ENCODE measurements at regions not wholly inside any gene's neighbourhood (a gene's known extent, or its start where the extent isn't known, plus 50 kb on each side); places are given as distances from the start of the nearest gene placed in this dataset.

- H3K4me1 ChIP-seq (ENCODE audit: control insufficient read depth, insufficient read depth, low read length, poor library complexity, severe bottlenecking) = no peaks in the 10 kb centered on the region
- DNase-seq (no peak), ATAC-seq (ENCODE audit: low read depth in 2 of 2) (no peak)
- peaks cover 0 to 2% (median 0%) of the 10 kb centered on the region in 7 donors for H3K9me3 Mint-ChIP-seq
- H3K4me3 ChIP-seq (ENCODE audit: low read depth, low read length) = no peak overlapping the region
- H3K27me3 ChIP-seq (ENCODE audit: control insufficient read depth, insufficient read depth, low read length) = no peaks in the 10 kb centered on the region
- no peaks in the 10 kb centered on the region for H3K9me3 ChIP-seq (ENCODE audit: control insufficient read depth in 2 of 2, low read length in 2 of 2)
- H3K27ac Mint-ChIP-seq = no peak overlapping the region
- no peaks in the 10 kb centered on the region for H3K36me3 Mint-ChIP-seq
- H3K4me3 Mint-ChIP-seq = no peak overlapping the region
- no peak overlapping the region for H3K27ac ChIP-seq (ENCODE audit: insufficient read depth, low read length, poor library complexity, severe bottlenecking)
- H3K36me3 ChIP-seq (ENCODE audit: control insufficient read depth, insufficient read depth, low read length) = no peaks in the 10 kb centered on the region
- no peaks in the 10 kb centered on the region for H3K4me1 Mint-ChIP-seq
- no peaks in the 10 kb centered on the region for H3K27me3 Mint-ChIP-seq
Measured at GRCh38 chr20:40100261-40100660, 588.8 kb downstream of the MAFB start.

GRCh38 chr20:40090236-40090635 is 598.8 kb downstream of the MAFB start:
- DNase-seq (no peak), ATAC-seq (ENCODE audit: low read depth in 2 of 2) (no peak)
- Mint-ChIP-seq H3K4me1 (no peaks in the 10 kb centered on the region), H3K4me3 (no peak overlapping the region), H3K36me3 (no peaks in the 10 kb centered on the region), H3K27ac (no peak overlapping the region), H3K27me3 (no peaks in the 10 kb centered on the region), H3K9me3 (peaks cover 0 to 19% (median 7%) of the 10 kb centered on the region in 7 donors)
- Histone ChIP-seq H3K9me3 (ENCODE audit: control insufficient read depth in 2 of 2, low read length in 2 of 2) (no peaks in the 10 kb centered on the region), H3K27me3 (ENCODE audit: control insufficient read depth, insufficient read depth, low read length) (no peaks in the 10 kb centered on the region), H3K4me3 (ENCODE audit: low read depth, low read length) (no peak overlapping the region), H3K27ac (ENCODE audit: insufficient read depth, low read length, poor library complexity, severe bottlenecking) (no peak overlapping the region), H3K4me1 (ENCODE audit: control insufficient read depth, insufficient read depth, low read length, poor library complexity, severe bottlenecking) (no peaks in the 10 kb centered on the region), H3K36me3 (ENCODE audit: control insufficient read depth, insufficient read depth, low read length) (no peaks in the 10 kb centered on the region)

DNA sequence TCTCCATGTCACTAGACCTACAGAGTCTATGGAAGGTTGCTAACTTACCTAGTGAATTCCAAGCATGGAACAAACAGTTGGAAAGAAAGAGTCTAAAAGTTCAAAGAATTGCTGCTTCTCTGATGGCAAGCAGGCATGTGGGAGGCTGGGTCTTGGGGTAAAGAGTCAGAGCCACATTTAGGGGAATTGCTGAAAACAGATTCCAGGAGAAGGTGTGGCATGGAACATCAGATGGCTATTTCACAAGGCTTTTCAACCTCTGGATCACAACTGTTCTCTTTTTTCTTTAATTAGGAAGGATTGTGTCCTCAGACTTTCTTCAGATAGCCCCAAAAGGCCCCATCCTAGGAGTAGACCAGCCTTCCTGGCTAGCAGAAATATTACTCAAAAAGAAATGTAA is 601.5 kb downstream of the MAFB start:
- Histone ChIP-seq H3K36me3 (ENCODE audit: control insufficient read depth, insufficient read depth, low read length) (no peaks in the 10 kb centered on the region), H3K4me3 (ENCODE audit: low read depth, low read length) (no peak overlapping the region), H3K27me3 (ENCODE audit: control insufficient read depth, insufficient read depth, low read length) (no peaks in the 10 kb centered on the region), H3K27ac (ENCODE audit: insufficient read depth, low read length, poor library complexity, severe bottlenecking) (no peak overlapping the region), H3K4me1 (ENCODE audit: control insufficient read depth, insufficient read depth, low read length, poor library complexity, severe bottlenecking) (no peaks in the 10 kb centered on the region), H3K9me3 (ENCODE audit: control insufficient read depth in 2 of 2, low read length in 2 of 2) (no peaks in the 10 kb centered on the region)
- Mint-ChIP-seq H3K9me3 (peaks cover 0 to 18% (median 8%) of the 10 kb centered on the region in 7 donors), H3K4me3 (no peak overlapping the region), H3K27ac (no peak overlapping the region), H3K4me1 (no peaks in the 10 kb centered on the region), H3K36me3 (no peaks in the 10 kb centered on the region), H3K27me3 (no peaks in the 10 kb centered on the region)
- no peak for DNase-seq
- ATAC-seq (ENCODE audit: low read depth in 2 of 2) = no peak

- H3K9me3 ChIP-seq (ENCODE audit: control insufficient read depth in 2 of 2, low read length in 2 of 2) = no peaks in the 10 kb centered on the region
- no peak overlapping the region for H3K4me3 Mint-ChIP-seq
- no peaks in the 10 kb centered on the region for H3K36me3 Mint-ChIP-seq
- H3K4me1 ChIP-seq (ENCODE audit: control insufficient read depth, insufficient read depth, low read length, poor library complexity, severe bottlenecking) = no peaks in the 10 kb centered on the region
- no peak overlapping the region for H3K27ac ChIP-seq (ENCODE audit: insufficient read depth, low read length, poor library complexity, severe bottlenecking)
- no peak overlapping the region for H3K4me3 ChIP-seq (ENCODE audit: low read depth, low read length)
- H3K27ac Mint-ChIP-seq = no peak overlapping the region
- peaks cover 0 to 8% (median 3%) of the 10 kb centered on the region in 7 donors for H3K9me3 Mint-ChIP-seq
- no peak for ATAC-seq (ENCODE audit: low read depth in 2 of 2)
- H3K36me3 ChIP-seq (ENCODE audit: control insufficient read depth, insufficient read depth, low read length) = no peaks in the 10 kb centered on the region
- no peaks in the 10 kb centered on the region for H3K27me3 ChIP-seq (ENCODE audit: control insufficient read depth, insufficient read depth, low read length)
- H3K27me3 Mint-ChIP-seq = no peaks in the 10 kb centered on the region
- H3K4me1 Mint-ChIP-seq = no peaks in the 10 kb centered on the region
- no peak for DNase-seq
Measured at GRCh38 chr20:40085513-40085912, 603.5 kb downstream of the MAFB start.

GRCh38 chr20:40082436-40082835 is 606.6 kb downstream of the MAFB start:
- Mint-ChIP-seq H3K9me3 (peaks cover 0 to 8% (median 2%) of the 10 kb centered on the region in 7 donors), H3K27me3 (no peaks in the 10 kb centered on the region), H3K36me3 (no peaks in the 10 kb centered on the region), H3K4me3 (no peak overlapping the region), H3K4me1 (no peaks in the 10 kb centered on the region), H3K27ac (no peak overlapping the region)
- Histone ChIP-seq H3K9me3 (ENCODE audit: control insufficient read depth in 2 of 2, low read length in 2 of 2) (no peaks in the 10 kb centered on the region), H3K36me3 (ENCODE audit: control insufficient read depth, insufficient read depth, low read length) (no peaks in the 10 kb centered on the region), H3K4me1 (ENCODE audit: control insufficient read depth, insufficient read depth, low read length, poor library complexity, severe bottlenecking) (no peaks in the 10 kb centered on the region), H3K4me3 (ENCODE audit: low read depth, low read length) (no peak overlapping the region), H3K27ac (ENCODE audit: insufficient read depth, low read length, poor library complexity, severe bottlenecking) (no peak overlapping the region), H3K27me3 (ENCODE audit: control insufficient read depth, insufficient read depth, low read length) (no peaks in the 10 kb centered on the region)
- ATAC-seq (ENCODE audit: low read depth in 2 of 2) (no peak), DNase-seq (no peak)

- H3K9me3 ChIP-seq (ENCODE audit: control insufficient read depth in 2 of 2, low read length in 2 of 2) = no peaks in the 10 kb centered on the region
- H3K4me1 Mint-ChIP-seq = no peaks in the 10 kb centered on the region
- H3K27ac Mint-ChIP-seq = no peak overlapping the region
- H3K4me3 ChIP-seq (ENCODE audit: low read depth, low read length) = no peak overlapping the region
- no peak overlapping the region for H3K4me3 Mint-ChIP-seq
- ATAC-seq (ENCODE audit: low read depth in 2 of 2) = no peak
- DNase-seq = no peak
- no peak overlapping the region for H3K27ac ChIP-seq (ENCODE audit: insufficient read depth, low read length, poor library complexity, severe bottlenecking)
- no peaks in the 10 kb centered on the region for H3K36me3 ChIP-seq (ENCODE audit: control insufficient read depth, insufficient read depth, low read length)
- H3K9me3 Mint-ChIP-seq = peaks cover 0 to 8% (median 2%) of the 10 kb centered on the region in 7 donors
- no peaks in the 10 kb centered on the region for H3K4me1 ChIP-seq (ENCODE audit: control insufficient read depth, insufficient read depth, low read length, poor library complexity, severe bottlenecking)
- H3K36me3 Mint-ChIP-seq = no peaks in the 10 kb centered on the region
- H3K27me3 ChIP-seq (ENCODE audit: control insufficient read depth, insufficient read depth, low read length) = no peaks in the 10 kb centered on the region
- no peaks in the 10 kb centered on the region for H3K27me3 Mint-ChIP-seq
Measured at GRCh38 chr20:40081653-40082052, 607.4 kb downstream of the MAFB start.

GRCh38 chr20:40080041-40080652 is 608.9 kb downstream of the MAFB start:
- peaks cover 0 to 7% (median 2%) of the 10 kb centered on the region in 7 donors for H3K9me3 Mint-ChIP-seq
- Histone ChIP-seq H3K36me3 (ENCODE audit: control insufficient read depth, insufficient read depth, low read length) (no peaks in the 10 kb centered on the region), H3K9me3 (ENCODE audit: control insufficient read depth in 2 of 2, low read length in 2 of 2) (no peaks in the 10 kb centered on the region), H3K4me1 (ENCODE audit: control insufficient read depth, insufficient read depth, low read length, poor library complexity, severe bottlenecking) (no peaks in the 10 kb centered on the region), H3K4me3 (ENCODE audit: low read depth, low read length) (no peak overlapping the region), H3K27ac (ENCODE audit: insufficient read depth, low read length, poor library complexity, severe bottlenecking) (no peak overlapping the region), H3K27me3 (ENCODE audit: control insufficient read depth, insufficient read depth, low read length) (no peaks in the 10 kb centered on the region)
- ATAC-seq (ENCODE audit: low read depth in 2 of 2) (no peak), DNase-seq (no peak)
- H3K4me3 Mint-ChIP-seq = no peak overlapping the region
- no peaks in the 10 kb centered on the region for H3K4me1 Mint-ChIP-seq
- H3K36me3 Mint-ChIP-seq = no peaks in the 10 kb centered on the region
- no peak overlapping the region for H3K27ac Mint-ChIP-seq
- H3K27me3 Mint-ChIP-seq = no peaks in the 10 kb centered on the region

GRCh38 chr20:40073535-40074111 is 615.4 kb downstream of the MAFB start:
- no peaks in the 10 kb centered on the region for H3K4me1 ChIP-seq (ENCODE audit: control insufficient read depth, insufficient read depth, low read length, poor library complexity, severe bottlenecking)

More at GRCh38 chr20:40073535-40074111, 615.4 kb downstream of the MAFB start:
- no peak for ATAC-seq (ENCODE audit: low read depth in 2 of 2)
- no peak overlapping the region for H3K27ac Mint-ChIP-seq
- H3K36me3 ChIP-seq (ENCODE audit: control insufficient read depth, insufficient read depth, low read length) = no peaks in the 10 kb centered on the region
- DNase-seq = no peak
- H3K9me3 Mint-ChIP-seq = peaks cover 0 to 4% (median 2%) of the 10 kb centered on the region in 7 donors
- no peaks in the 10 kb centered on the region for H3K4me1 Mint-ChIP-seq
- H3K4me3 ChIP-seq (ENCODE audit: low read depth, low read length) = no peak overlapping the region
- no peak overlapping the region for H3K4me3 Mint-ChIP-seq
- H3K36me3 Mint-ChIP-seq = no peaks in the 10 kb centered on the region
- no peaks in the 10 kb centered on the region for H3K27me3 Mint-ChIP-seq
- H3K27ac ChIP-seq (ENCODE audit: insufficient read depth, low read length, poor library complexity, severe bottlenecking) = no peak overlapping the region
- H3K9me3 ChIP-seq (ENCODE audit: control insufficient read depth in 2 of 2, low read length in 2 of 2) = no peaks in the 10 kb centered on the region
- H3K27me3 ChIP-seq (ENCODE audit: control insufficient read depth, insufficient read depth, low read length) = no peaks in the 10 kb centered on the region

All from CD4-positive, CD25-positive, alpha-beta regulatory T cell (primary cell).